ENCODE measurements at regions not wholly inside any gene's neighbourhood (a gene's known extent, or its start where the extent isn't known, plus 50 kb on each side); places are given as distances from the start of the nearest gene placed in this dataset.

GRCh38 chr4:152247271-152247975 lies 288.5 kb downstream of the FBXW7 start:
- no peak for TF ChIP-seq CTCF (IDR thresholded peaks at IDR 0.05)
- TF ChIP-seq EZH2 (IDR thresholded peaks at IDR 0.05; ENCODE audit: borderline replicate concordance, insufficient read depth, low read depth, low read length, poor library complexity, severe bottlenecking) = no peak

All from B cell (primary cell).